22Rv1 (cell line): ENCODE measurements at regions not wholly inside any gene's neighbourhood (a gene's known extent, or its start where the extent isn't known, plus 50 kb on each side); places are given as distances from the start of the nearest gene placed in this dataset.

Experiments used
- ZFX ChIP-seq: fragments of 450-650 bp; IDR thresholded peaks from 2 replicates; pipeline ENCODE4 v1.6.1; 2017; ENCODE audit warnings: antibody characterized with exemption, borderline replicate concordance
- TF ChIP-seq, protein P1 (sequence below): fragments of 450-650 bp; IDR thresholded peaks from 2 replicates; pipeline ENCODE4 v1.5.1; 2017; ENCODE audit warnings: mild to moderate bottlenecking

DNA sequence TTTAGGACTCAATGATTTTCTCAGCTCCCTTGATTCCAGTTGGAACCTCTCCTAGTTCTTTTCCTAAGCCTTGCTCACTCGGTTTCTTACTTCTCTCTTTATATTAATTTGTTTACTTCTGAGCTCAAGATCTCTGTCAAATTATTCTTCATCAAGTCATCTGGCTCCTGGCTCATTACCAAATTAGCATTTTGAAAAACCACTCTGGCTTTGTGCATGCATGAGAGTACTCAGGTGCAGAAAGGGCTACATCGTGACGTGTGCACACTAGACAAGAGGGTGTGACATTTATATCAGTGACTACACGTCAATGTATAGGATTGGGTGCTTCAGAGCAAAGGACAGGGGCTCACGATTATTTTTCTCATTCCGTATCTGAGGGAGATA, 645.7 kb upstream of the DPP6 start:
- TF ChIP-seq, protein P1, sequence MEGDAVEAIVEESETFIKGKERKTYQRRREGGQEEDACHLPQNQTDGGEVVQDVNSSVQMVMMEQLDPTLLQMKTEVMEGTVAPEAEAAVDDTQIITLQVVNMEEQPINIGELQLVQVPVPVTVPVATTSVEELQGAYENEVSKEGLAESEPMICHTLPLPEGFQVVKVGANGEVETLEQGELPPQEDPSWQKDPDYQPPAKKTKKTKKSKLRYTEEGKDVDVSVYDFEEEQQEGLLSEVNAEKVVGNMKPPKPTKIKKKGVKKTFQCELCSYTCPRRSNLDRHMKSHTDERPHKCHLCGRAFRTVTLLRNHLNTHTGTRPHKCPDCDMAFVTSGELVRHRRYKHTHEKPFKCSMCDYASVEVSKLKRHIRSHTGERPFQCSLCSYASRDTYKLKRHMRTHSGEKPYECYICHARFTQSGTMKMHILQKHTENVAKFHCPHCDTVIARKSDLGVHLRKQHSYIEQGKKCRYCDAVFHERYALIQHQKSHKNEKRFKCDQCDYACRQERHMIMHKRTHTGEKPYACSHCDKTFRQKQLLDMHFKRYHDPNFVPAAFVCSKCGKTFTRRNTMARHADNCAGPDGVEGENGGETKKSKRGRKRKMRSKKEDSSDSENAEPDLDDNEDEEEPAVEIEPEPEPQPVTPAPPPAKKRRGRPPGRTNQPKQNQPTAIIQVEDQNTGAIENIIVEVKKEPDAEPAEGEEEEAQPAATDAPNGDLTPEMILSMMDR: no peak
- TF ChIP-seq ZFX: no peak
